ENCODE measurements at regions not wholly inside any gene's neighbourhood (a gene's known extent, or its start where the extent isn't known, plus 50 kb on each side); places are given as distances from the start of the nearest gene placed in this dataset.
"Not testable (repeated sequence)": the region's sequence is repeated elsewhere in the genome, so short reads cannot be mapped to it uniquely, and the experiment has no call there.

- no peak for DNase-seq
- intact Hi-C loops (cut with micrococcal nuclease; ENCODE audit: unreplicated experiment): no loop called here
- H3K9me3 Mint-ChIP-seq (ENCODE audit: unreplicated experiment): no peaks in the 10 kb centered on the region
Measured at GRCh38 chrX:35626124-35626523, 172.0 kb upstream of the MAGEB16 start.

GRCh38 chrX:35635971-35636370, 162.2 kb upstream of the MAGEB16 start:
- DNase-seq; H3K9me3 ChIP-seq; H3K4me1 Mint-ChIP-seq (ENCODE audit: low read depth, unreplicated experiment); H3K27ac Mint-ChIP-seq (ENCODE audit: unreplicated experiment); BruUV-seq (replicated peaks); POLR2A ChIA-PET; H3K36me3 ChIP-seq (ENCODE audit: control insufficient read depth, insufficient read depth, low read length); H3K27me3 ChIP-seq (replicated peaks; ENCODE audit: control insufficient read depth, insufficient read depth, low read length); H3K4me3 ChIP-seq (ENCODE audit: low read depth, low read length); intact Hi-C loops (cut with micrococcal nuclease; ENCODE audit: unreplicated experiment); CTCF ChIA-PET; H3K4me3 Mint-ChIP-seq (ENCODE audit: unreplicated experiment); H3K27me3 Mint-ChIP-seq (ENCODE audit: insufficient read depth, unreplicated experiment); H3K36me3 Mint-ChIP-seq (ENCODE audit: insufficient read depth, unreplicated experiment); H3K4me1 ChIP-seq: not testable (repeated sequence)
- peaks cover 18% of the 10 kb centered on the region for H3K9me3 Mint-ChIP-seq (ENCODE audit: unreplicated experiment)

More at GRCh38 chrX:35626124-35626523, 172.0 kb upstream of the MAGEB16 start:
- H3K27me3 ChIP-seq (replicated peaks; ENCODE audit: control insufficient read depth, insufficient read depth, low read length): no peaks in the 10 kb centered on the region
- no peak for TF ChIP-seq CTCF (IDR thresholded peaks at IDR 0.05; ENCODE audit: insufficient read depth in 1 of 2, low read depth in 1 of 2, low read length in 1 of 2, severe bottlenecking in 1 of 2, unreplicated experiment in 1 of 2)
- H3K27ac Mint-ChIP-seq (ENCODE audit: unreplicated experiment): no peak overlapping the region
- H3K9me3 ChIP-seq: no peaks in the 10 kb centered on the region
- no peak overlapping the region for H3K4me3 ChIP-seq (ENCODE audit: low read depth, low read length)
- H3K27me3 Mint-ChIP-seq (ENCODE audit: insufficient read depth, unreplicated experiment): no peaks in the 10 kb centered on the region
- BruUV-seq (replicated peaks): no TSS peak
- 0 out of 2 replicates have a peak, but pooled peaks cover 4% of the 10 kb centered on the region for H3K4me1 ChIP-seq
- no peaks in the 10 kb centered on the region for H3K4me1 Mint-ChIP-seq (ENCODE audit: low read depth, unreplicated experiment)
- ChIA-PET POLR2A (no interaction called here), CTCF (no interaction called here)
- no peaks in the 10 kb centered on the region for H3K36me3 Mint-ChIP-seq (ENCODE audit: insufficient read depth, unreplicated experiment)
- H3K4me3 Mint-ChIP-seq (ENCODE audit: unreplicated experiment): no peak overlapping the region
- no peaks in the 10 kb centered on the region for H3K36me3 ChIP-seq (ENCODE audit: control insufficient read depth, insufficient read depth, low read length)

GRCh38 chrX:35664833-35665232, 133.3 kb upstream of the MAGEB16 start:
- H3K9me3 ChIP-seq: no peaks in the 10 kb centered on the region
- Mint-ChIP-seq H3K27me3 (ENCODE audit: insufficient read depth, unreplicated experiment) (no peaks in the 10 kb centered on the region), H3K9me3 (ENCODE audit: unreplicated experiment) (no peaks in the 10 kb centered on the region), H3K4me3 (ENCODE audit: unreplicated experiment) (no peak overlapping the region), H3K27ac (ENCODE audit: unreplicated experiment) (no peak overlapping the region), H3K4me1 (ENCODE audit: low read depth, unreplicated experiment) (peaks cover 6% of the 10 kb centered on the region), H3K36me3 (ENCODE audit: insufficient read depth, unreplicated experiment) (no peaks in the 10 kb centered on the region)
- DNase-seq: no peak
- no peaks in the 10 kb centered on the region for H3K27me3 ChIP-seq (replicated peaks; ENCODE audit: control insufficient read depth, insufficient read depth, low read length)
- H3K4me1 ChIP-seq: no peaks in the 10 kb centered on the region
- no peak for TF ChIP-seq CTCF (IDR thresholded peaks at IDR 0.05; ENCODE audit: insufficient read depth in 1 of 2, low read depth in 1 of 2, low read length in 1 of 2, severe bottlenecking in 1 of 2, unreplicated experiment in 1 of 2)
- H3K4me3 ChIP-seq (ENCODE audit: low read depth, low read length): no peak overlapping the region
- H3K36me3 ChIP-seq (ENCODE audit: control insufficient read depth, insufficient read depth, low read length): no peaks in the 10 kb centered on the region
- POLR2A ChIA-PET: no interaction called here
- CTCF ChIA-PET: no interaction called here
- no TSS peak for BruUV-seq (replicated peaks)
- intact Hi-C loops (cut with micrococcal nuclease; ENCODE audit: unreplicated experiment): no loop called here

- Mint-ChIP-seq H3K27ac (ENCODE audit: unreplicated experiment) (no peak overlapping the region), H3K36me3 (ENCODE audit: insufficient read depth, unreplicated experiment) (no peaks in the 10 kb centered on the region), H3K9me3 (ENCODE audit: unreplicated experiment) (no peaks in the 10 kb centered on the region), H3K4me1 (ENCODE audit: low read depth, unreplicated experiment) (peaks cover 6% of the 10 kb centered on the region), H3K4me3 (ENCODE audit: unreplicated experiment) (no peak overlapping the region), H3K27me3 (ENCODE audit: insufficient read depth, unreplicated experiment) (no peaks in the 10 kb centered on the region)
- no peaks in the 10 kb centered on the region for H3K36me3 ChIP-seq (ENCODE audit: control insufficient read depth, insufficient read depth, low read length)
- POLR2A ChIA-PET: no interaction called here
- CTCF ChIA-PET: no interaction called here
- no peak for TF ChIP-seq CTCF (IDR thresholded peaks at IDR 0.05; ENCODE audit: insufficient read depth in 1 of 2, low read depth in 1 of 2, low read length in 1 of 2, severe bottlenecking in 1 of 2, unreplicated experiment in 1 of 2)
- DNase-seq: no peak
- no peak overlapping the region for H3K4me3 ChIP-seq (ENCODE audit: low read depth, low read length)
- BruUV-seq (replicated peaks): no TSS peak
- H3K9me3 ChIP-seq: no peaks in the 10 kb centered on the region
- no peaks in the 10 kb centered on the region for H3K27me3 ChIP-seq (replicated peaks; ENCODE audit: control insufficient read depth, insufficient read depth, low read length)
- no peaks in the 10 kb centered on the region for H3K4me1 ChIP-seq
- intact Hi-C loops (cut with micrococcal nuclease; ENCODE audit: unreplicated experiment): no loop called here
Measured at GRCh38 chrX:35665311-35665710, 132.8 kb upstream of the MAGEB16 start.
